ENCODE measurements at regions not wholly inside any gene's neighbourhood (a gene's known extent, or its start where the extent isn't known, plus 50 kb on each side); places are given as distances from the start of the nearest gene placed in this dataset.
A peak's percentile ranks its signal among the peaks of the same experiment; 100 is the strongest.

DNA sequence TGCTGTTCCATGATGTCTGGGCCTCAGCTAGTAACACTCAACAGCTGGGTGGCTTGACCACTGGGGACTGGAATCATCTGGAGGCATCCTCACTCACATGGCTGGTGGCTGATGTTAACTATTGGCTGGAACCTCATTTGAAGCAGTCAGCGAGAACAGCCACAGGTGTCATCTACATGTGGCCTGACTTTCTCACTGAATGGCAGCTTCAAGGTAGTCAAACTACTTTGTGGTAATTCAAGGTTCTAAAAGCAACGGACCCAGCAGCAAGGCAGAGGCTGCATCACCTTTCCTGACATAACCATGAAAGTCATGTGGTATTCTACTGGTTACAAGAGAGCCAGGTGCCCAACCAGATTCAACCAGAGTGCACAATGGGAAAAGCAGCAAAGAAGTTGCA, 115.9 kb upstream of the DST start:
- Histone ChIP-seq H2AK5ac (ENCODE audit: low read length) (no peak overlapping the region), H4K5ac (ENCODE audit: low read length) (no peak overlapping the region), H3K27me3 (ENCODE audit: insufficient read depth, low read length, poor library complexity) (no peaks in the 10 kb centered on the region), H2BK120ac (ENCODE audit: low read depth, low read length) (no peak overlapping the region), H3K9ac (ENCODE audit: low read length) (no peak overlapping the region), H2BK15ac (replicated peaks; ENCODE audit: low read depth) (no peak overlapping the region), H3K23ac (ENCODE audit: low read length) (no peak overlapping the region), H3K79me2 (ENCODE audit: control insufficient read depth, insufficient read depth, low read length) (peaks cover 30% of the 10 kb centered on the region), H3K4ac (ENCODE audit: low read depth, low read length) (no peak overlapping the region), H3K27ac (ENCODE audit: low read depth, low read length) (no peak overlapping the region), H3K79me1 (ENCODE audit: low read length) (peaks cover 13% of the 10 kb centered on the region), H3K4me1 (ENCODE audit: control insufficient read depth, low read depth, low read length) (peaks cover 7% of the 10 kb centered on the region), H3K4me3 (ENCODE audit: low read length) (no peak overlapping the region), H3K4me2 (ENCODE audit: low read length) (no peak overlapping the region), H4K8ac (ENCODE audit: low read depth, low read length) (no peak overlapping the region), H3K18ac (ENCODE audit: low read length) (no peak overlapping the region), H3K56ac (ENCODE audit: low read length) (no peak overlapping the region), H2BK5ac (ENCODE audit: low read length) (no peak overlapping the region), H3K36me3 (ENCODE audit: control insufficient read depth, insufficient read depth, low read length) (no peaks in the 10 kb centered on the region)
- WGBS (ENCODE audit: extremely low coverage, insufficient coverage, low lambda C conversion rate): no CpG with 5 or more reads among the region's 2 CpGs
- no peak for DNase-seq

DNA sequence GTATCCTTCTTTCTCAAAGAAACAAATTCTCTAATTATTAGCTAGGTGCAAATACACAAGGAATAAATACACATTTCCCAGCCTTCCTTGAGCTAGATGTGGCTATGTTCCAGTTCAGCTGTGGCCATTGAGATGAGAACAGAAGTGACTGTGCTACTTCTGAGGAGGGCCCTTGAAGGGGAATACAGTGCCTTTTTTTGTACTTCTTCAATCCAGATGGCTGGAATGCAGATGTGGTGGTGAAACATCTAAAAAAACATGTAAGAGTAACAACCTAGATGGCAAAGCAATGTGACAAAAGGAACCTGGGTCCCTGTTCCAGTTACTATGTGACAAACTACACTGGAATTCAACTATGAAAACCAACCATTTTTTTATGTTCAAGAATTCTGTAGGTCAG, 115.4 kb upstream of the DST start:
- Histone ChIP-seq H3K79me1 (ENCODE audit: low read length) (peaks cover 13% of the 10 kb centered on the region), H3K4me1 (ENCODE audit: control insufficient read depth, low read depth, low read length) (peaks cover 7% of the 10 kb centered on the region), H2BK5ac (ENCODE audit: low read length) (no peak overlapping the region), H3K9ac (ENCODE audit: low read length) (no peak overlapping the region), H3K27ac (ENCODE audit: low read depth, low read length) (no peak overlapping the region), H3K4me2 (ENCODE audit: low read length) (no peak overlapping the region), H2BK15ac (replicated peaks; ENCODE audit: low read depth) (no peak overlapping the region), H3K23ac (ENCODE audit: low read length) (no peak overlapping the region), H2BK120ac (ENCODE audit: low read depth, low read length) (no peak overlapping the region), H3K4ac (ENCODE audit: low read depth, low read length) (no peak overlapping the region), H4K5ac (ENCODE audit: low read length) (no peak overlapping the region), H3K27me3 (ENCODE audit: insufficient read depth, low read length, poor library complexity) (no peaks in the 10 kb centered on the region), H3K36me3 (ENCODE audit: control insufficient read depth, insufficient read depth, low read length) (no peaks in the 10 kb centered on the region), H4K8ac (ENCODE audit: low read depth, low read length) (no peak overlapping the region), H2AK5ac (ENCODE audit: low read length) (no peak overlapping the region), H3K4me3 (ENCODE audit: low read length) (no peak overlapping the region), H3K18ac (ENCODE audit: low read length) (no peak overlapping the region), H3K79me2 (ENCODE audit: control insufficient read depth, insufficient read depth, low read length) (peaks cover 28% of the 10 kb centered on the region), H3K56ac (ENCODE audit: low read length) (no peak overlapping the region)
- no peak for DNase-seq

DNA sequence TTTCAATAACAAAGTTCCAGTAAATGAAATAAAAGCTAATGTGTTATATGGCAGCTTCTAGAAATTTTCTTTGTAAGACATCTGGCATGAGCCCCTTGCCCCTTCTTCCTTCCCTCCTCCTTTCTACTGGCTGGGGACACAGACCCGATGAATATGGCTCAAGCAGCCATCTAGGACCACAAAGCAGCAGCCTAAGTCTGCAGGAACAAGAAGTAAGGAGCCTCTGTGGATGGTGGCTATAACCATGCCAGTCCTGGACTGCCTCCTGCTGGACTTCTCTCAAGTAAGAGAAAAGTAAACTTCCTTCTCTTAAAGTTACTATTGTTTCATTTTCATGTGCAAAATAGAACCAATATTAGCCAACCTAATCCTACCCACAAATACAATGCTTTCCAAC, 114.9 kb upstream of the DST start:
- Histone ChIP-seq H3K79me1 (ENCODE audit: low read length) (peaks cover 13% of the 10 kb centered on the region), H3K4me1 (ENCODE audit: control insufficient read depth, low read depth, low read length) (peaks cover 7% of the 10 kb centered on the region), H3K27ac (ENCODE audit: low read depth, low read length) (no peak overlapping the region), H3K9ac (ENCODE audit: low read length) (no peak overlapping the region), H2BK5ac (ENCODE audit: low read length) (no peak overlapping the region), H3K4ac (ENCODE audit: low read depth, low read length) (no peak overlapping the region), H3K56ac (ENCODE audit: low read length) (no peak overlapping the region), H2AK5ac (ENCODE audit: low read length) (no peak overlapping the region), H3K27me3 (ENCODE audit: insufficient read depth, low read length, poor library complexity) (no peaks in the 10 kb centered on the region), H3K23ac (ENCODE audit: low read length) (no peak overlapping the region), H4K8ac (ENCODE audit: low read depth, low read length) (no peak overlapping the region), H3K36me3 (ENCODE audit: control insufficient read depth, insufficient read depth, low read length) (no peaks in the 10 kb centered on the region), H2BK15ac (replicated peaks; ENCODE audit: low read depth) (no peak overlapping the region), H2BK120ac (ENCODE audit: low read depth, low read length) (no peak overlapping the region), H3K4me3 (ENCODE audit: low read length) (no peak overlapping the region), H3K4me2 (ENCODE audit: low read length) (no peak overlapping the region), H4K5ac (ENCODE audit: low read length) (no peak overlapping the region), H3K18ac (ENCODE audit: low read length) (peak overlapping the region; percentile 80), H3K79me2 (ENCODE audit: control insufficient read depth, insufficient read depth, low read length) (peaks cover 29% of the 10 kb centered on the region)
- peak; percentile 68 for DNase-seq
- WGBS (ENCODE audit: extremely low coverage, insufficient coverage, low lambda C conversion rate): no CpG with 5 or more reads among the region's 1 CpG

DNA sequence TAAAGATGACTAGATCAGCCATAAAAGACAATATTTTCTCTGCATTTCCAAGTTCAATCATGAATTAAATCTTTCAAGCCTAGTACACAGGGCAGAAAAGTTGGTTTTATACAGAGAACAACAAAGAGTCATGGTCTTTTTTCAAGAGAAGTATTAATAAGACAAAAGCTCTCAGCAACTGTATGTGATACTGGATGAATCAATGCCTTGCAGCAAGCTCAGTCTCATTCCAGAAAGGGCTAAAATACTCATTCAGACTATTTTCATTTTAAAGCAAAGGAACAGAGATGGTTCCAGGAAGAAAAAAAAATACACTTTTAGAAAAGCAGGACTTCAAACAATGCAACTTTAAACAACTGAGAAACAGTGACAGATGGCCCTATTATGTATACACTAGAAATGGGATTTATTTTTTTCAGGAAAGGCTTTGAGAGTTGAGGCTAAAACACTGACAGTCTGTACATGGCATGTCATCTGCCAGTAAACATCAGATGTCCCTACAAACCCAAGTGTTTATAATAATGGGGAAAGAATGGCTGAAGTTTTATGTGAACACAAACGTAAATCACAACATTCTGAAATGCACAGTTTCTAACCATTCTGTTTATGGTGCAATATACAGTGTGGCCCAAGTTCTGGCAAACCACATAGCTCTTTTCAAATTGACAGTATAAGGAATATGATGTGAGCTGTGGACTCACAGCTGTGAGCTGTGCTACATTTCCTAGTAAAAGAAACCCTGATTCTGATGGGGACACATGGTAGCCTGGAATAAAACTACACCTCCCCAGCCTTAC, 114.3 kb upstream of the DST start:
- Histone ChIP-seq H3K4ac (ENCODE audit: low read depth, low read length) (no peak overlapping the region), H4K8ac (ENCODE audit: low read depth, low read length) (no peak overlapping the region), H3K4me1 (ENCODE audit: control insufficient read depth, low read depth, low read length) (peaks cover 7% of the 10 kb centered on the region), H3K56ac (ENCODE audit: low read length) (no peak overlapping the region), H3K79me1 (ENCODE audit: low read length) (peaks cover 11% of the 10 kb centered on the region), H2AK5ac (ENCODE audit: low read length) (no peak overlapping the region), H3K36me3 (ENCODE audit: control insufficient read depth, insufficient read depth, low read length) (no peaks in the 10 kb centered on the region), H3K23ac (ENCODE audit: low read length) (no peak overlapping the region), H3K27me3 (ENCODE audit: insufficient read depth, low read length, poor library complexity) (no peaks in the 10 kb centered on the region), H3K27ac (ENCODE audit: low read depth, low read length) (no peak overlapping the region), H3K9ac (ENCODE audit: low read length) (no peak overlapping the region), H3K4me2 (ENCODE audit: low read length) (no peak overlapping the region), H4K5ac (ENCODE audit: low read length) (no peak overlapping the region), H2BK5ac (ENCODE audit: low read length) (no peak overlapping the region), H2BK120ac (ENCODE audit: low read depth, low read length) (no peak overlapping the region), H3K79me2 (ENCODE audit: control insufficient read depth, insufficient read depth, low read length) (peaks cover 26% of the 10 kb centered on the region), H2BK15ac (replicated peaks; ENCODE audit: low read depth) (no peak overlapping the region), H3K4me3 (ENCODE audit: low read length) (no peak overlapping the region), H3K18ac (ENCODE audit: low read length) (peak overlapping the region; percentile 80)
- WGBS (ENCODE audit: extremely low coverage, insufficient coverage, low lambda C conversion rate): no CpG with 5 or more reads among the region's 1 CpG
- DNase-seq: no peak

DNA sequence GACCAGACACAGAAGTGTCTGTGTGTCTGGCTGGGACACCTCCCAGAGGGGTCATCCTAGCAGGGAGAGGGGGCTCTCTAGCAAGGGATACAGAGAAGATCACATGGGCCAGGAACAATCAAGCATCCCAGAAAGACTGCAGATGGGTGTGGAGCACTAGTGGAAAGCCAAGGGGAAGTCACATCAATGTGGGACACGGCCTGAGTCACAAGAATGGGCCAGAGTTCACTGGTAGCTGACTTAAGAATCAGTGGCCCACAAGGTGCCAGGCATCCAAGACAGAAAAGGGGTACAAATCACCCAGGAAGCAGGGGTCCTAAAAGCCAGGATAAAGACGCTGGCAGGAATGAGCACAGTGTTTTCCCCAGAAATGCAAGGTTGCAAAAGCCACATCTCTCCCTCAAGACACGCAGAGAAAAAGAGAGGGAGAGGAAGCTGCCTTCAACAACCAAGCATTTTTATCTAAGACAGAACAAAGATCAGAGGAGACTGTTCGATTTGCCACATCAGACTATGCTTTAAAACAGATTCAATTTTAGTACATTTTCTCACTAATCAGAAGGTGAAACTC, 113.6 kb upstream of the DST start:
- H3K79me1 ChIP-seq (ENCODE audit: low read length): peaks cover 11% of the 10 kb centered on the region
- no peak overlapping the region for H3K27ac ChIP-seq (ENCODE audit: low read depth, low read length)
- H2AK5ac ChIP-seq (ENCODE audit: low read length): no peak overlapping the region
- no peak overlapping the region for H3K23ac ChIP-seq (ENCODE audit: low read length)
- no peak overlapping the region for H3K4ac ChIP-seq (ENCODE audit: low read depth, low read length)
- no peaks in the 10 kb centered on the region for H3K36me3 ChIP-seq (ENCODE audit: control insufficient read depth, insufficient read depth, low read length)
- DNase-seq: no peak
- no CpG with 5 or more reads among the region's 4 CpGs for WGBS (ENCODE audit: extremely low coverage, insufficient coverage, low lambda C conversion rate)
- H3K79me2 ChIP-seq (ENCODE audit: control insufficient read depth, insufficient read depth, low read length): peaks cover 26% of the 10 kb centered on the region
- peak overlapping the region; percentile 7 for H2BK5ac ChIP-seq (ENCODE audit: low read length)
- H3K56ac ChIP-seq (ENCODE audit: low read length): peak overlapping the region; percentile 10
- no peak overlapping the region for H2BK120ac ChIP-seq (ENCODE audit: low read depth, low read length)
- H4K5ac ChIP-seq (ENCODE audit: low read length): no peak overlapping the region
- peaks cover 7% of the 10 kb centered on the region for H3K4me1 ChIP-seq (ENCODE audit: control insufficient read depth, low read depth, low read length)
- no peak overlapping the region for H3K4me3 ChIP-seq (ENCODE audit: low read length)
- H3K27me3 ChIP-seq (ENCODE audit: insufficient read depth, low read length, poor library complexity): no peaks in the 10 kb centered on the region
- no peak overlapping the region for H3K9ac ChIP-seq (ENCODE audit: low read length)
- H3K4me2 ChIP-seq (ENCODE audit: low read length): no peak overlapping the region
- H3K18ac ChIP-seq (ENCODE audit: low read length): peak overlapping the region; percentile 24
- H4K8ac ChIP-seq (ENCODE audit: low read depth, low read length): no peak overlapping the region
- no peak overlapping the region for H2BK15ac ChIP-seq (replicated peaks; ENCODE audit: low read depth)

DNA sequence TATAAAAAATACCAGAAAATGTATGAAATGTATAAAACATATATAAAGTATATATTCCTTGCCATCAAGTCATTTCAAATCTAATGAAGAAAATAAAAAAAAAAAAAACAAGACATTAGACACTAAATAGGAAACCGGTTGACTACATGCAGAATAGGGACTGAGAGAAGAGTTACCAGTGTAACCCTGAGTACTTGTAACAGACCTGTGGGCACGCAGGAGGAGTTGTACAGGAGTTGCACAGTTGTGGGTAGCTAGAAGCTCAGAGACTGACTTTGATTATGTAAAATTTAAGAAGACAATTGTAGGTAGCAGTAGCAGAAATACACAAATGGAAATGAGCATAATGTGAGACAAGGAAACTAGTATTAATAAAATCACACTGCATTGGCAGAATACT, 112.4 kb upstream of the DST start:
- no peak overlapping the region for H3K56ac ChIP-seq (ENCODE audit: low read length)
- no peak for DNase-seq
- H2BK15ac ChIP-seq (replicated peaks; ENCODE audit: low read depth): no peak overlapping the region
- H2AK5ac ChIP-seq (ENCODE audit: low read length): no peak overlapping the region
- WGBS (ENCODE audit: extremely low coverage, insufficient coverage, low lambda C conversion rate): no CpG with 5 or more reads among the region's 2 CpGs
- H2BK120ac ChIP-seq (ENCODE audit: low read depth, low read length): no peak overlapping the region
- no peaks in the 10 kb centered on the region for H3K27me3 ChIP-seq (ENCODE audit: insufficient read depth, low read length, poor library complexity)
- no peak overlapping the region for H4K8ac ChIP-seq (ENCODE audit: low read depth, low read length)
- H3K4me2 ChIP-seq (ENCODE audit: low read length): no peak overlapping the region
- no peak overlapping the region for H3K4me3 ChIP-seq (ENCODE audit: low read length)
- H3K79me1 ChIP-seq (ENCODE audit: low read length): peaks cover 8% of the 10 kb centered on the region
- H2BK5ac ChIP-seq (ENCODE audit: low read length): no peak overlapping the region
- no peak overlapping the region for H3K18ac ChIP-seq (ENCODE audit: low read length)
- no peak overlapping the region for H3K4ac ChIP-seq (ENCODE audit: low read depth, low read length)
- peaks cover 8% of the 10 kb centered on the region for H3K4me1 ChIP-seq (ENCODE audit: control insufficient read depth, low read depth, low read length)
- H3K23ac ChIP-seq (ENCODE audit: low read length): no peak overlapping the region
- H3K9ac ChIP-seq (ENCODE audit: low read length): no peak overlapping the region
- no peak overlapping the region for H4K5ac ChIP-seq (ENCODE audit: low read length)
- H3K27ac ChIP-seq (ENCODE audit: low read depth, low read length): no peak overlapping the region
- no peaks in the 10 kb centered on the region for H3K36me3 ChIP-seq (ENCODE audit: control insufficient read depth, insufficient read depth, low read length)
- peaks cover 23% of the 10 kb centered on the region for H3K79me2 ChIP-seq (ENCODE audit: control insufficient read depth, insufficient read depth, low read length)

Data from mesendoderm (in vitro differentiated cells).